ENCODE measurements at regions not wholly inside any gene's neighbourhood (a gene's known extent, or its start where the extent isn't known, plus 50 kb on each side); places are given as distances from the start of the nearest gene placed in this dataset.

DNA sequence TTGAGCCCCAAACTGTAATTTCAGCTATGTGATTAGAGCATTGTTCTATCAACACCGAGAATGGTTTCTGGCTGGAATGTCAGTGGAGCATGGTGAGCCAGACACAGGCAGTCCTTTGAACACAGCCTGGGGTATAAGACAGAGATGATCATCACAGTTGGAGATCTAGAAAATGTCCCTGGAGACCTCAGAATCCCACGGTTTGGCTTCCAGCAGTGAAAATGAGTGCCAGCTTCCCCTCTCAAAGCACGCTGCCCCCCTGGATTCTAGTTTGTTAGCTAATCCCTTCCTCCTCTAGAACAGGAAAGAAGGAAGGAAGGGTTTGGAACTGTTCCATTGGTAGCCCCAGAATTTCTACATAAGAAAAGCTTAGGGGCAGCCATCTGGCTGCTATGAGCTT, 59.9 kb upstream of the JAK1 start:
- TF ChIP-seq, protein P1, sequence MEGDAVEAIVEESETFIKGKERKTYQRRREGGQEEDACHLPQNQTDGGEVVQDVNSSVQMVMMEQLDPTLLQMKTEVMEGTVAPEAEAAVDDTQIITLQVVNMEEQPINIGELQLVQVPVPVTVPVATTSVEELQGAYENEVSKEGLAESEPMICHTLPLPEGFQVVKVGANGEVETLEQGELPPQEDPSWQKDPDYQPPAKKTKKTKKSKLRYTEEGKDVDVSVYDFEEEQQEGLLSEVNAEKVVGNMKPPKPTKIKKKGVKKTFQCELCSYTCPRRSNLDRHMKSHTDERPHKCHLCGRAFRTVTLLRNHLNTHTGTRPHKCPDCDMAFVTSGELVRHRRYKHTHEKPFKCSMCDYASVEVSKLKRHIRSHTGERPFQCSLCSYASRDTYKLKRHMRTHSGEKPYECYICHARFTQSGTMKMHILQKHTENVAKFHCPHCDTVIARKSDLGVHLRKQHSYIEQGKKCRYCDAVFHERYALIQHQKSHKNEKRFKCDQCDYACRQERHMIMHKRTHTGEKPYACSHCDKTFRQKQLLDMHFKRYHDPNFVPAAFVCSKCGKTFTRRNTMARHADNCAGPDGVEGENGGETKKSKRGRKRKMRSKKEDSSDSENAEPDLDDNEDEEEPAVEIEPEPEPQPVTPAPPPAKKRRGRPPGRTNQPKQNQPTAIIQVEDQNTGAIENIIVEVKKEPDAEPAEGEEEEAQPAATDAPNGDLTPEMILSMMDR (IDR thresholded peaks at IDR 0.05), result no peak
- no peak for TF ChIP-seq EZH2 (IDR thresholded peaks at IDR 0.05; ENCODE audit: borderline replicate concordance, insufficient read depth, low read depth, low read length, poor library complexity, severe bottlenecking)
